HG03175 (cell line): ENCODE measurements at regions not wholly inside any gene's neighbourhood (a gene's known extent, or its start where the extent isn't known, plus 50 kb on each side); places are given as distances from the start of the nearest gene placed in this dataset.

Experiments
- ATAC-seq: cut with Tn5 transposase; IDR thresholded peaks from one replicate; pipeline ENCODE4 v1.9.1; 2021; ENCODE audit warnings: mild to moderate bottlenecking, moderate library complexity; ENCODE audit not compliant: unreplicated experiment

DNA sequence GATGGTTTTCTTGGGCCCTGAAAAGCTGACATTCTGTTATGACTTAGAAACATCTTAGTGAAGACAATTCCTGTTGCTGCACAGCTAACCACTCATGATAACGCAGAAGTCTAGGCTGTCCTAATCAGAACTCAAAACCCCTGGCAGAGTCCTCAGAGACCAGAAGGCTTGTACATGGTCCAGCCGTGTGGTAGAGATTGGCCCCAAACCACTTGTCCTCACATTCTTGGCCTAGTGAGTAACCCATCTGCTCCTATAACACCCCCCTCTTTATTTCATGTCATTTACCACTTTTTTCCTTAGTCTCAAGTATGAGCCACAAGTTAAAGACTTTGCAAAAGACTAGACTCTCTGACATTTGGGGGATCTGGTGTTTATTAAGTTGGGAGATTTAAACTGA, 116.5 kb upstream of the ADAMTS18 start:
- ATAC-seq = no peak

- ATAC-seq = no peak
Observed at GRCh38 chr16:77553130-77553529, 118.3 kb upstream of the ADAMTS18 start.

DNA sequence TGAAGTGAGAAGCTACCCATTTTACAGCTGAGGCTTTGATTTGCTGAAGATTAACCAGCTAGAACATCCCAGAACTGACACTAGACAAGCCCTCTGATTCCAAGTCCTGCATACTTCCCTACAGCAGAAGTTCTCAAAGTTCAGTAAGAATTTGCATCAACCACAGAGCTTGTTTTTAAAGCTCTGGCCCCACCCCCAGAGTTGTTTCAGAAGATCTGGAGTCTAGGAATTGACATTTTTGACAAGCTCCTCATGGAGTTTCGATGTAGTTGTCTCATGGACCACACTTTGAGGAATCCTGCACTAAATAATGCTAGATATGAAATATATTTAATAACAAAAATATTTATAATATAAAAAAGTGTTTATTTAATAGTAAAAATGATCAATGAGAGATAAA, 120.3 kb upstream of the ADAMTS18 start:
- no peak for ATAC-seq

DNA sequence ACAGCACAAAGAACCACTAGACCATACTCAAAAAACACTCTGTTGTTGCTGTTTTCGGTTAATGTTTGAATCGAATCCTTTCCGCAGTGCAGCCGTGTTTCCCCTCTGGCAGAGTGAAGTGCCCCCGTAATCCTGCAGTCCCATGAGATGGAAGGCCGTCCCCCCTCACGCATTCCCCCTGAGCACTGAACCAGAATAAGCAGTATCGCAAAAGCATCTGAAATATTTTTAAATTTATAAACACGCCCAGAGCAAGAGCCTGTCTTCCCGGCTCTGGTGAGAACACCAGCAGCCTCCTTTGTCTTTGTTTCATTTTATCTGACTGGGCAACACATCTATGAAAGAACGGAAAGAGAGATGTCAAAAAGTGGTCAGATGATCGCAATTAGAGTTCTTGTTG, 121.0 kb upstream of the ADAMTS18 start:
- no peak for ATAC-seq

DNA sequence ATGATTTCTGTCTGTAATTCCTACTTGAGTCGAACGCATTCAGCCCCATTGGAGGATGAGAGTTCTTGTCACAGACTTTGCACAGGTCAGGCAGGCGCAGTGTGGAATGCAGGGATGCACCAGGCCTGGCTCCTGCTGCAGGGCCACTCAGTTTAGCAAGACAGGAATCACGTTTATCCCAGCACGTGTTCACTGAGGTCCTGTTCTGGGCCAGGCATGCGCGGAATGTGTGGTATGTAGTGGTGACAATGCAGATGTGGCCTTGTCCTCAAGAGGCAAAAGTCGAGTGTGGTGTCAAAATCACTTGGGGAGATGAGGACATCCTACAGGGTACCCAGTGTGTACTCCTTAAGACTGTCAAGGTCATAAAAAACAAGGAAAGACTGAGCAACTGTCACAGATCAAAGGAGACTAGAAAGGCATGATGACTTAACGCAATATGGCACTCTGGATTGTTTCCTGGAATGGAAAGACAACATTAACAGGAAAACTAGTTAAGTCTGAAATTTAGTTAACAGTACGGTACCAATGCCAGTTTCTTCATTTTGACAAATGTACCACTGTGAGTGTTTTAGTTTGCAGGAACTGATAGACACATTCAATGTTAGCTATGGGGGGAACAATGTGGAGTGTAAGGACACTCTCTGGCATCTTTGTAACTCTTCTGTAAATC, 121.5 kb upstream of the ADAMTS18 start:
- ATAC-seq = no peak

DNA sequence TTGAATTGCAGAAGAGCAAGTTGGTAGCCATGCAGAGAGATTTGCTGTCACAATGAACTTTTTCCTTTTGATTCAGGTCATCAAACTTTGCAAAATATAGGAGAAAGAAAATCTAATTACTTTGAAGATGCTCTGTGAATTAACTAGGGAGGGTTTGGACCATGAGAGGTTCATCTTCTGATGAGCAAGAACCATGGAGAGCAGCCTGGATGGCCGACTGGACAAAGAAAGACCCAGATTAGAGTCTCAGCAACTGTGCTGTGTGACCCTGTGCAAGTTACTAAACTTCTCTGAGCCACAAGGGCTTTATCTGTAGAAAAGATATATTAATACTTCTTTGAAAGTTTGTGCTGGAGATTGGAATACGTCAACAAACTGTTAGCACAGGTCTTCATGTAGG, 122.6 kb upstream of the ADAMTS18 start:
- no peak for ATAC-seq

DNA sequence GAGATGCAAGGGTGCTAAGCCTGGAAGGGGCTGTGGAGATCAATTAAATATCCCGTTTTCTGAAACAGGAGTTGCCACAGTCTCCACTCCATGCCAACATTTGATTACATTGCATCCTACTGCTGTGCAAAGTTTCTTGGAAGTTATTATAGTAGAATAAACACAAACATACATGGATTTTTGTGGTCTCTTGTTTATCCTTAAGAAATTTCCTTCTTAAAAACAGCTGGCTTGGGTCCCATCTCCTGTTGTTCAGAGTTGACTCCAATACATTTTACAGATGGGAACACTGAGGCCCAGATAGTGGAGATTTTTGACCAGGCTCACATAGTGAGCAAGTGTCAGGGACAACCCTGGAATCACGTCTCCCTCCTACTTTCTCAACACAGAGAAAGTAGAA, 124.0 kb upstream of the ADAMTS18 start:
- no peak for ATAC-seq

- ATAC-seq = no peak
Observed at GRCh38 chr16:77562497-77562896, 127.7 kb upstream of the ADAMTS18 start.

GRCh38 chr16:77564791-77565390, 130.1 kb upstream of the ADAMTS18 start:
- no peak for ATAC-seq

DNA sequence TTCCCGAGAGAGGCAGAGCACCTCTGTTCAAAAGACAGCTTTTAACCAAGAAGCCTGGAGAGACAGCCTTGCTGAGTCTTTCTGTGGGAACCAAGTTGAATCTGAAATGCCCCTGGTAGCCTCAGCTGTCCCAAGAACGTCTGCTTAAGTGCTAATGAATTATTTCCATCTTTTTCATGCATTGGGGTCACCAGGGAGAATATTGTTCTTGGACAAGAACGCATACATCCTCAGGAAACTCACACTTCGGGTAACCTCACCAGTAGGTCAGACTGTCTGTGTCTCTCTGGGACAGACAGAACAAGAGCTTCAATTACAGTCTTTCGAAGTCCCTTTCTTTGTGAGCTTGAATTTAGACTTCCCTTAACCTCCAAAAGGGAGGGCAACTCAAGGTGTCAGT, 134.6 kb upstream of the ADAMTS18 start:
- ATAC-seq = no peak

DNA sequence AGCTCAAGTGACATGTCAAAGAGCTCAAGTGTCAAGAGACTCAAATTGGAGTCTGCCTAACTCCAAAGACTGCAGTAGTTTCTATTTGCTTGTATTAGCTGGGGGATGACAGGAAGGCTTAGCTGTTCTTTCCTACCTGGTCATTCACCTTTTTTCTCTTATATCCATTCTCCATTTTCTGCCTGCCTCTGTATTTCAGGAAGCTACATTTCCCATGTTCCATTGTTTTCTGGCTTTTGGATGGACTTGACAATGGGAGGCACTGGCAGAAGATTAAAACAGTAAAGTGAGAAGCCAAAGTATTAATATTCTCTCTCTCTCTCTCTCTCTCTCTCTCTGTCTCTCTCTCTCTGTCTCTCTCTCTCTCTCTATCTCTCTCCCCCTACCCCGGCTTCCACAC, 135.7 kb upstream of the ADAMTS18 start:
- ATAC-seq = no peak

GRCh38 chr16:77571115-77571862, 136.5 kb upstream of the ADAMTS18 start:
- ATAC-seq = no peak

DNA sequence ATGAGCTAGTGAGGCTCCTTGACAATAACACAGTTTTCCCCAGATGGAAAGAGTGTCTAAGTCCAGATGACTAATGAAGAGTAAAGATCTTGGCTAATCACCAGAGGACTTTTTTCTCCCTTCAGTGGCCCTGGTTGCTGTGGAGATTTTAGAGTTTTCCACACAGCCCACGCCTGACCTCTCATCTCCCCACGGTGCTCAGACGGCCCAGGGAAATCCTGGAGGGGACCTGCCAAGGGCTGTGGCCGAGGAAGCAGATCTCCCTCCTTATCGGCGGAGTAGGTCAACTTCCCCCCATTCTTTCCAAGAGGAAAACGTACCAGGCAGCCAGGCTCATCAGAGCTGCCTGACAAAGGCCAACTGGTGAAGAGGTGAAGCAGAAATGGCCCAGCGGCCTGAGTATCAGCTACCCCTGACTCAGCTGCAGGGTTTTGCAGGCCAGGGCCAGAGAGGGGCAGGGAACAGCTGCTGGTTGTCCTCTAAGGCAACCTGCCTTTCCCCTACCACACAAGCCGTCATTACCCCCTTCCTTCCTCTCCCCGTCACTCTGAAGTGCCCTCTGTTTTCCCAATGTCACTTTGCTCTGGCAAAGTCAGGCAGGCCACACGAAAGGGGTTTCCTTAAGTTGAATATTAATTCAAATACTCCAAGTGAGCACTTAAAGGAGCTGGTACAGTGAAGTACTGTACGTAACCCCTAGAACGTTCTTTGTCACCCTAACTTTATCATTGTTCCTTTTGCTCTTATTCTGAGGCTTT, 140.2 kb upstream of the ADAMTS18 start:
- no peak for ATAC-seq

- no peak for ATAC-seq
Observed at GRCh38 chr16:77579351-77579891, 142.9 kb upstream of the NUDT7 start.

GRCh38 chr16:77581706-77582105, 140.6 kb upstream of the NUDT7 start:
- no peak for ATAC-seq

DNA sequence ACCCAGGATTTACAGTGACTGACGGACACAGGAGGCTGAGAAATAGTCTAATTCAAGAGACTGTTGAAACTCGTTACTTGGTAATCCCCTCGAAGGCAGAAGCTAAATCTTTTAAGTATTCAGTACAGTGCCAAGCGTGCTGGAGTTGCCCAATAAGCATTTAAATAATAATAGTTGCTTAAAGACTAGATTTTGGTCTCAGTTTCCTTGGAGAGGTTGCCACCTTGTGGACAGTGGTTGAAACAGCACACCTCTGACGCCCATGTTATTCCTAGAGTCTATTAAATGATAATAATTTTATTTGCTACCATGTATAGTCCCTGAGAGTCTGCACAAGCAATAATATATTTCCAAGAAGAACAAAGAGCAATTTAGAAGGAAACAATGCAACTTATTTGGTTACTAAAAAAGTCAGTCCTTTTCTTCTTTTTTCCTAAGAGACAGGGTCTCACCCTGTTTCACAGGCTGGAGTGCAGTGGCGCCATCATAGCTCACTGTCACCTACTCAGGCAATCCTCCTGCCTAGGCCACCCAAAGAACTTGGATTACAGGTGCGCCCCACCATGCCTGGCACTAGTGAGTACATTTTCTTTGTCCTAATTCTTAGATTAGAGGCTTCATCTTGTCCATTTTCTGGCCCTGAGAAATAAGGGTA, 138.0 kb upstream of the NUDT7 start:
- ATAC-seq = peak; percentile 55

GRCh38 chr16:77585379-77586251, 136.7 kb upstream of the NUDT7 start:
- ATAC-seq = no peak

GRCh38 chr16:77588389-77588788, 133.9 kb upstream of the NUDT7 start:
- ATAC-seq = no peak

DNA sequence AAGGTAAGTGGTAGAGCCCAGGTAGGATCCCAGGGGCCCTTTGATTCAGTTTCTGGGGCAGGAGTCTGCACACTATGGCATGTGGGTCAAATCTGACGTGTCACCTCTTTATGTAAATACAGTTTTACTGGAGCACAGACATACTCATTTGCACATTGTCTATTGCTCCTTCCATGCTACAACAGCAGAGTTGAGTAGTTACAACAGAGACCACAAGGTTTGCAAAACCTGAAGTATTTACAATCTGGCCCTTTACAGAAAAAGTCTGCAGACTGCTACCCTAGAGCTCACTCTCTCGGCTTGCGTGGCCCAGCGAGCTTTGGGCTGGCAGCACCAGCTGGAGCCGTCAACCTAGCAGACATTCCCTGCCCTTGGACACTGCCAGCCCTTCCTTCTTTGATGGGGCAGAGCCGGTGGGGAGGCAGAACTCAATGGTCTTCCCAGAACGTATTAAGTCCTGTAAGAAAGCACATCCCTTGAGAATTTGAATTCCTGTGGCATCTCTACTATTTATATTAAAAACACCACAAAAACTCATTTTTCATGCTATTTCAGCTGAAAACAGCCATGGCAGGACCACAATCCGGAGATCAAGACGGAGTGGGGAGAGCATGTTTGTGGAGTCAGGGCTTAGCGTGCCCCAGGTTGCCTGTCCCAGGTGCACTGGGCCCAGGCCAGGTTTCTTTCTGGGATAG, 133.1 kb upstream of the NUDT7 start:
- ATAC-seq = no peak
